Parathyroid adenoma (tissue), 2 donors: ENCODE measurements at regions not wholly inside any gene's neighbourhood (a gene's known extent, or its start where the extent isn't known, plus 50 kb on each side); places are given as distances from the start of the nearest gene placed in this dataset.

Experiments
- H2AFZ ChIP-seq: fragments of 300-600 bp; sonication (generic); one replicate; pipeline ENCODE4 v1.7.0; 2017; ENCODE audit warnings: antibody characterized with exemption, mild to moderate bottlenecking
- H3K27ac ChIP-seq: fragments of 300-600 bp; sonication (generic); one replicate; pipeline ENCODE4 v1.7.0; 2017
- H3K27me3 ChIP-seq: fragments of 300-600 bp; sonication (generic); one replicate; pipeline ENCODE4 v1.7.0; 2017; ENCODE audit warnings: low read length; ENCODE audit not compliant: control insufficient read depth, insufficient read depth
- H3K36me3 ChIP-seq: fragments of 300-600 bp; sonication (generic); one replicate; pipeline ENCODE4 v1.7.0; 2017; ENCODE audit warnings: low read length; ENCODE audit not compliant: control insufficient read depth, insufficient read depth
- H3K4me1 ChIP-seq: fragments of 300-600 bp; sonication (generic); one replicate; pipeline ENCODE4 v1.7.0; 2017; ENCODE audit warnings: control low read depth
- H3K4me2 ChIP-seq: fragments of 300-600 bp; sonication (generic); one replicate; pipeline ENCODE4 v1.7.0; 2017; ENCODE audit warnings: low read length
- H3K4me3 ChIP-seq: fragments of 300-600 bp; sonication (generic); one replicate; pipeline ENCODE4 v1.7.0; 2017; ENCODE audit warnings: low read depth, low read length
- H3K79me2 ChIP-seq: fragments of 300-600 bp; sonication (generic); one replicate; pipeline ENCODE4 v1.7.0; 2017; ENCODE audit warnings: control low read depth
- H3K9ac ChIP-seq: fragments of 300-600 bp; sonication (generic); one replicate; pipeline ENCODE4 v1.7.0; 2017; ENCODE audit warnings: mild to moderate bottlenecking
- H3K9me3 ChIP-seq: fragments of 300-600 bp; sonication (generic); one replicate; pipeline ENCODE4 v1.7.0; 2017; ENCODE audit warnings: low read length; ENCODE audit not compliant: control insufficient read depth
- TF ChIP-seq, protein P1 (sequence below): fragments of 300-600 bp; sonication (generic); IDR thresholded peaks from one replicate; pipeline ENCODE4 v1.7.0; 2017; ENCODE audit warnings: antibody characterized with exemption, mild to moderate bottlenecking
- donor health status: primary hyperparathyroidism.

DNA sequence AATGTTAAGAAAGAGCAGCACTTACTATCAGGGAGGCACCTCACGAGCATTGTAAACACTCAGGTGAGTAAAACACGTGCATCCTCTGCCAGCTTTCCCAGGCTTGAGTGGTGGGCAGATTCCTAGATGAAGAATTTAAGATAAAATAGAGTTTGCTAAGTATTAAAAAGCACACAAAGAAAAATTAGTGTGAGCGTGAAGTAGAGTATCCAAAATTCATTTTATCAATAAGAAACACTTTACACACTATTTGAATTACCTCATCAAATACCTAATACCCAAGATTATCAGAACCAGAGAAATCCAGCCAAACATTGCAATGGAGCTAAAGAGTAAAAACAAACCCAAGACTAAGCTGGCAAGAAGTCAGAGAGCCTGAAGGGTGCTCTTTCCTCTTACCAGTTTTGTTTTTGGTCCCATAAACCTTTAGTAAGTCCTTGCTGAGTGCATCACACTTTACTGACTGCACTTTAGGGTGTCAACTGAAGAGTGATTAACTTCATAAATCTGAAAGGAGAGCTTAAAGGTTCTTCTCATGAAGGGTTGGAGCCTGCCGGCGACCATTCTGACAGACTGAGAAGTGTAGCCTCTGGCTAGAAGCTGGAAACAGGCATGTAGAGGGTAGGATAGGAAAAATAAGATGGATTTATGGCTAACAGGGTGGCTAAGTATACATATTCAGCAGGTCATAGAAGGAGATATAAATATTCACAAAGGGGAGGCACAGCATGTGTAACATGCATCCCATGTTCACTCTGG is 151.1 kb downstream of the SLC7A11 start:
- no peak overlapping the region for H2AFZ ChIP-seq
- no peaks in the 10 kb centered on the region for H3K27me3 ChIP-seq
- H3K79me2 ChIP-seq = no peaks in the 10 kb centered on the region
- no peak overlapping the region for H3K4me3 ChIP-seq
- H3K4me2 ChIP-seq = no peak overlapping the region
- no peak overlapping the region for H3K9ac ChIP-seq
- no peaks in the 10 kb centered on the region for H3K36me3 ChIP-seq
- H3K9me3 ChIP-seq = no peaks in the 10 kb centered on the region
- no peaks in the 10 kb centered on the region for H3K4me1 ChIP-seq
- TF ChIP-seq, protein P1, sequence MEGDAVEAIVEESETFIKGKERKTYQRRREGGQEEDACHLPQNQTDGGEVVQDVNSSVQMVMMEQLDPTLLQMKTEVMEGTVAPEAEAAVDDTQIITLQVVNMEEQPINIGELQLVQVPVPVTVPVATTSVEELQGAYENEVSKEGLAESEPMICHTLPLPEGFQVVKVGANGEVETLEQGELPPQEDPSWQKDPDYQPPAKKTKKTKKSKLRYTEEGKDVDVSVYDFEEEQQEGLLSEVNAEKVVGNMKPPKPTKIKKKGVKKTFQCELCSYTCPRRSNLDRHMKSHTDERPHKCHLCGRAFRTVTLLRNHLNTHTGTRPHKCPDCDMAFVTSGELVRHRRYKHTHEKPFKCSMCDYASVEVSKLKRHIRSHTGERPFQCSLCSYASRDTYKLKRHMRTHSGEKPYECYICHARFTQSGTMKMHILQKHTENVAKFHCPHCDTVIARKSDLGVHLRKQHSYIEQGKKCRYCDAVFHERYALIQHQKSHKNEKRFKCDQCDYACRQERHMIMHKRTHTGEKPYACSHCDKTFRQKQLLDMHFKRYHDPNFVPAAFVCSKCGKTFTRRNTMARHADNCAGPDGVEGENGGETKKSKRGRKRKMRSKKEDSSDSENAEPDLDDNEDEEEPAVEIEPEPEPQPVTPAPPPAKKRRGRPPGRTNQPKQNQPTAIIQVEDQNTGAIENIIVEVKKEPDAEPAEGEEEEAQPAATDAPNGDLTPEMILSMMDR = no peak
- no peak overlapping the region for H3K27ac ChIP-seq

GRCh38 chr4:138090150-138090917 is 151.8 kb downstream of the SLC7A11 start:
- no peaks in the 10 kb centered on the region for H3K9me3 ChIP-seq
- H2AFZ ChIP-seq = peak overlapping the region; percentile 64
- H3K27me3 ChIP-seq = no peaks in the 10 kb centered on the region
- no peak overlapping the region for H3K9ac ChIP-seq
- peak overlapping the region; percentile 61 for H3K4me2 ChIP-seq
- no peak overlapping the region for H3K27ac ChIP-seq
- TF ChIP-seq, protein P1 = peak; percentile 72
- no peaks in the 10 kb centered on the region for H3K4me1 ChIP-seq
- H3K36me3 ChIP-seq = no peaks in the 10 kb centered on the region
- H3K79me2 ChIP-seq = no peaks in the 10 kb centered on the region
- no peak overlapping the region for H3K4me3 ChIP-seq

- Histone ChIP-seq H3K27me3 (no peaks in the 10 kb centered on the region), H3K9ac (no peak overlapping the region), H3K4me3 (no peak overlapping the region), H3K4me2 (no peak overlapping the region), H3K4me1 (no peaks in the 10 kb centered on the region), H3K27ac (no peak overlapping the region), H2AFZ (no peak overlapping the region), H3K36me3 (no peaks in the 10 kb centered on the region), H3K9me3 (no peaks in the 10 kb centered on the region), H3K79me2 (no peaks in the 10 kb centered on the region)
- TF ChIP-seq, protein P1 = no peak
Observed at GRCh38 chr4:138088449-138089208, 153.5 kb downstream of the SLC7A11 start.

GRCh38 chr4:138087066-138087719 is 155.0 kb downstream of the SLC7A11 start:
- Histone ChIP-seq H3K79me2 (no peaks in the 10 kb centered on the region), H3K4me1 (no peaks in the 10 kb centered on the region), H3K4me3 (no peak overlapping the region), H3K27me3 (no peaks in the 10 kb centered on the region), H3K9ac (no peak overlapping the region), H2AFZ (no peak overlapping the region), H3K36me3 (no peaks in the 10 kb centered on the region), H3K4me2 (no peak overlapping the region), H3K27ac (no peak overlapping the region), H3K9me3 (no peaks in the 10 kb centered on the region)
- TF ChIP-seq, protein P1 = no peak
